H9 (cell line): ENCODE measurements at regions not wholly inside any gene's neighbourhood (a gene's known extent, or its start where the extent isn't known, plus 50 kb on each side); places are given as distances from the start of the nearest gene placed in this dataset.

Experiments used
- DNase-seq: peaks from one replicate; pipeline ENCODE4 v3.0.0-alpha.2; 2017
- H2AFZ ChIP-seq: one replicate; pipeline ENCODE4 v1.6.1; 2013; ENCODE audit warnings: mild to moderate bottlenecking, low read length, control low read depth, moderate library complexity
- H2AK5ac ChIP-seq: 2 replicates; pipeline ENCODE4 v1.6.1; 2013; ENCODE audit warnings: low read length, control low read depth, mixed read lengths; ENCODE audit not compliant: insufficient read length
- H2BK120ac ChIP-seq: one replicate; pipeline ENCODE4 v1.6.1; 2013; ENCODE audit warnings: low read depth, mild to moderate bottlenecking, low read length, control low read depth, inconsistent platforms; ENCODE audit not compliant: poor library complexity, severe bottlenecking
- H2BK12ac ChIP-seq: 2 replicates; pipeline ENCODE4 v1.6.1; 2013; ENCODE audit warnings: low read length, control low read depth, mixed read lengths, low read depth; ENCODE audit not compliant: insufficient read length
- H2BK15ac ChIP-seq: 2 replicates; pipeline ENCODE4 v1.6.1; 2013; ENCODE audit warnings: low read depth, low read length, control low read depth
- H2BK20ac ChIP-seq: one replicate; pipeline ENCODE4 v1.6.1; 2013; ENCODE audit warnings: low read depth, mild to moderate bottlenecking, low read length, control low read depth, inconsistent platforms; ENCODE audit not compliant: poor library complexity, severe bottlenecking
- H2BK5ac ChIP-seq: 2 replicates; pipeline ENCODE4 v1.6.1; 2013; ENCODE audit warnings: low read length, control low read depth, mixed read lengths; ENCODE audit not compliant: insufficient read length
- H3K14ac ChIP-seq: 2 replicates; pipeline ENCODE4 v1.6.1; 2013; ENCODE audit warnings: low read length, control low read depth; ENCODE audit not compliant: insufficient read depth
- H3K18ac ChIP-seq: 2 replicates; pipeline ENCODE4 v1.6.1; 2013; ENCODE audit warnings: low read depth, mild to moderate bottlenecking, mixed read lengths, low read length, control low read depth; ENCODE audit not compliant: insufficient read length
- H3K23ac ChIP-seq: 2 replicates; pipeline ENCODE4 v1.6.1; 2013; ENCODE audit warnings: low read length, control low read depth, mixed read lengths, low read depth; ENCODE audit not compliant: insufficient read length
- H3K23me2 ChIP-seq: 2 replicates; pipeline ENCODE4 v1.6.1; 2013; ENCODE audit warnings: low read depth, mild to moderate bottlenecking, mixed read lengths, low read length, control low read depth; ENCODE audit not compliant: insufficient read length, poor library complexity, severe bottlenecking
- H3K27ac ChIP-seq: 2 replicates; pipeline ENCODE4 v1.5.1; 2013; ENCODE audit warnings: low read length, control low read depth, mixed read lengths, low read depth; ENCODE audit not compliant: insufficient read length
- H3K27me3 ChIP-seq: 2 replicates; pipeline ENCODE4 v1.6.1; 2013; ENCODE audit warnings: low read length, control low read depth, inconsistent platforms; ENCODE audit not compliant: insufficient read depth
- H3K4ac ChIP-seq: 2 replicates; pipeline ENCODE4 v1.6.1; 2013; ENCODE audit warnings: low read depth, mild to moderate bottlenecking, control low read depth, inconsistent platforms, low read length, moderate library complexity
- H3K4me1 ChIP-seq: 2 replicates; pipeline ENCODE4 v1.6.1; 2013; ENCODE audit warnings: low read length, control low read depth, inconsistent platforms; ENCODE audit not compliant: insufficient read depth
- H3K4me2 ChIP-seq: 2 replicates; pipeline ENCODE4 v1.6.1; 2013; ENCODE audit warnings: low read length, control low read depth, mixed read lengths; ENCODE audit not compliant: insufficient read length, insufficient read depth
- H3K56ac ChIP-seq: 2 replicates; pipeline ENCODE4 v1.6.1; 2013; ENCODE audit warnings: low read depth, mild to moderate bottlenecking, mixed read lengths, low read length, control low read depth; ENCODE audit not compliant: insufficient read length
- H3K79me1 ChIP-seq: 2 replicates; pipeline ENCODE4 v1.6.1; 2013; ENCODE audit warnings: low read depth, mild to moderate bottlenecking, moderate library complexity, low read length, control low read depth, inconsistent platforms; ENCODE audit not compliant: insufficient read depth, poor library complexity, severe bottlenecking
- H3K79me2 ChIP-seq: 2 replicates; pipeline ENCODE4 v1.6.1; 2013; ENCODE audit warnings: low read length, control low read depth, inconsistent platforms; ENCODE audit not compliant: insufficient read depth
- H3K9ac ChIP-seq: 2 replicates; pipeline ENCODE4 v1.6.1; 2013; ENCODE audit warnings: low read length, control low read depth, mixed read lengths; ENCODE audit not compliant: insufficient read length; ENCODE audit errors: extremely low read depth
- H3K9me3 ChIP-seq: one replicate; pipeline ENCODE4 v1.6.1; 2013; ENCODE audit warnings: low read depth, low read length, inconsistent platforms; ENCODE audit not compliant: control insufficient read depth
- H3T11ph ChIP-seq: one replicate; pipeline ENCODE4 v1.6.1; 2013; ENCODE audit warnings: mild to moderate bottlenecking, low read length, control low read depth, inconsistent platforms
- H4K20me1 ChIP-seq: one replicate; pipeline ENCODE4 v1.6.1; 2013; ENCODE audit not compliant: control insufficient read depth, insufficient read length, insufficient read depth
- H4K5ac ChIP-seq: 2 replicates; pipeline ENCODE4 v1.6.1; 2013; ENCODE audit warnings: low read depth, mild to moderate bottlenecking, mixed read lengths, low read length, control low read depth; ENCODE audit not compliant: insufficient read length
- H4K8ac ChIP-seq: replicated peaks from 2 replicates; pipeline ENCODE4 v1.6.1; 2013; ENCODE audit warnings: low read length, control low read depth, mixed read lengths, low read depth; ENCODE audit not compliant: insufficient read length
- H4K91ac ChIP-seq: 2 replicates; pipeline ENCODE4 v1.6.1; 2013; ENCODE audit warnings: low read depth, mild to moderate bottlenecking, moderate library complexity, mixed read lengths, low read length, control low read depth; ENCODE audit not compliant: insufficient read length
- H3K27ac Mint-ChIP-seq, 3 experiments: 2 replicates in 2 of 3; 3 replicates in 1 of 3; pipeline ENCODE4 v1.8.0; 2020 to 2021; ENCODE audit warnings: mixed read lengths in 3 of 3, mild to moderate bottlenecking in 1 of 3, moderate library complexity in 1 of 3
- H3K27me3 Mint-ChIP-seq: 2 replicates; pipeline ENCODE4 v1.8.0; 2021; ENCODE audit warnings: low read depth, mild to moderate bottlenecking, moderate library complexity, mixed read lengths
- H3K36me3 Mint-ChIP-seq, 3 experiments: 2 replicates in 2 of 3; 3 replicates in 1 of 3; pipeline ENCODE4 v1.8.0; 2020 to 2021; ENCODE audit warnings: low read depth in 3 of 3, mixed read lengths in 3 of 3; ENCODE audit not compliant: insufficient read depth in 1 of 3
- H3K4me1 Mint-ChIP-seq, 2 experiments: 2 replicates each; pipeline ENCODE4 v1.8.0; 2020; ENCODE audit warnings: mixed read lengths in 2 of 2
- H3K4me3 Mint-ChIP-seq, 2 experiments: 2 replicates in 1 of 2; 3 replicates in 1 of 2; pipeline ENCODE4 v1.8.0; 2020 to 2021; ENCODE audit warnings: mild to moderate bottlenecking in 2 of 2, mixed read lengths in 2 of 2, moderate library complexity in 1 of 2
- H3K9me3 Mint-ChIP-seq, 2 experiments: 2 replicates in 1 of 2; 3 replicates in 1 of 2; pipeline ENCODE4 v1.8.0; 2020; ENCODE audit warnings: mild to moderate bottlenecking in 2 of 2, mixed read lengths in 2 of 2, moderate library complexity in 1 of 2
- CTCF ChIP-seq: fragments of 200-600 bp; sonication (generic); conservative IDR thresholded peaks from 3 replicates; pipeline ENCODE4 v1.8.0; 2021; ENCODE audit warnings: antibody characterized with exemption, mild to moderate bottlenecking

GRCh38 chr5:87054821-87055220 is 212.9 kb upstream of the RASA1 start:
- H3K9me3 Mint-ChIP-seq, result peaks cover 34 to 44% of the 10 kb centered on the region in 2 experiments
- TF ChIP-seq CTCF, result no peak

More at GRCh38 chr5:87054821-87055220, 212.9 kb upstream of the RASA1 start:
- Histone ChIP-seq H2AFZ (no peak overlapping the region), H3K23me2 (no peaks in the 10 kb centered on the region), H3K27ac (no peak overlapping the region), H2BK5ac (no peak overlapping the region), H2BK20ac (no peak overlapping the region), H2BK120ac (no peak overlapping the region), H3K18ac (no peak overlapping the region), H2BK12ac (no peak overlapping the region), H3K4me2 (no peak overlapping the region), H4K8ac (no peak overlapping the region), H4K20me1 (no peaks in the 10 kb centered on the region), H4K5ac (no peak overlapping the region), H3T11ph (no peak overlapping the region), H3K79me2 (no peaks in the 10 kb centered on the region), H3K4me1 (no peaks in the 10 kb centered on the region), H3K9ac (no peak overlapping the region), H2AK5ac (no peak overlapping the region), H2BK15ac (no peak overlapping the region), H3K23ac (no peak overlapping the region), H4K91ac (no peak overlapping the region), H3K27me3 (no peaks in the 10 kb centered on the region), H3K9me3 (peaks cover 3% of the 10 kb centered on the region), H3K4ac (no peak overlapping the region), H3K79me1 (no peaks in the 10 kb centered on the region), H3K56ac (no peak overlapping the region), H3K14ac (no peak overlapping the region)
- no peak overlapping the region for H3K27ac Mint-ChIP-seq
- H3K4me3 Mint-ChIP-seq, result no peak overlapping the region
- DNase-seq, result no peak
- no peaks in the 10 kb centered on the region for H3K27me3 Mint-ChIP-seq
- H3K4me1 Mint-ChIP-seq, result peaks cover 4 to 6% of the 10 kb centered on the region in 2 experiments; a peak in 2 of 4 replicates
- peaks cover 10 to 28% (median 26%) of the 10 kb centered on the region in 3 experiments for H3K36me3 Mint-ChIP-seq
